Omental fat pad (tissue), 3 donors: ENCODE measurements at regions not wholly inside any gene's neighbourhood (a gene's known extent, or its start where the extent isn't known, plus 50 kb on each side); places are given as distances from the start of the nearest gene placed in this dataset.

ENCODE experiments used
- ATAC-seq: fragments of 150-250 bp; one replicate; pipeline ENCODE4 v1.9.1; 2016; ENCODE audit warnings: mild to moderate bottlenecking, moderate library complexity; ENCODE audit not compliant: low FRiP score
- DNase-seq: peaks from one replicate; pipeline ENCODE4 v3.0.0-alpha.2; 2019; ENCODE audit warnings: low spot score
- TF ChIP-seq, protein P1 (sequence below), 3 donors: fragments of 450-650 bp; IDR thresholded peaks; one replicate each; pipeline ENCODE4 v1.5.1; 2016 to 2017; ENCODE audit warnings: antibody characterized with exemption in 3 of 3, mild to moderate bottlenecking in 3 of 3, moderate library complexity in 2 of 3

DNA sequence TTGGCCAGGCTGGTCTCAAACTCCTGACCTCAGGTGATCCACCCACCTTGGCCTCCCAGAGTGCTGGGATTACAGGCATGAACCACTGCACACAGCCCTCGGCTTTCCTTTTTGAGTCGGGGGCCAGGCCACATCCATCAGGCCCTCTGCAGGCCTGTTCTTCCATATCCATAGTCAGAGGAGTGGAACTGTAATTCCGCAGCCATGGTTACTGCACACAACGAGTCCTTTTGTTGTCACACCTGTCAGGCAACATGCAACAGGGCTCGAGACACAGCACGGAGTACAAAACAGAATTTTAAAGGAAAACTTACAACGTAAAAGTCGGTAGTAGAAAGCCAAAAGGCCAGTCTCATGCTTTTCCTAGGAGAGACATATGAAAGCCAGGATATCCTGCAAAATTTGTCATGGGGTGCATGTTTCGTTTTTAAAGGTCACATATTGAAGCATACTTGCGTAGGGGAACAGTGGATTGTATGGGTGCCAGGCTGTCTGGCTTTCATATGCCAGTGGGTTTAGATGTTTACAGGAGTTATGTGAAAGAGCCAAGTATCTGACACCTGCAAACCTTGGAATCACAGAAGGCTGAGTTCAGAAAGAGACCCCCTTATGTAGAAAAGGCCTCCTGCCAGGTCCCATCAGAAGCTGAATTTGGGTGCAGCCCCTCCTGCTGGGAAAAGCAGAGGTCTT lies 63.2 kb upstream of the LPP start:
- TF ChIP-seq, protein P1, sequence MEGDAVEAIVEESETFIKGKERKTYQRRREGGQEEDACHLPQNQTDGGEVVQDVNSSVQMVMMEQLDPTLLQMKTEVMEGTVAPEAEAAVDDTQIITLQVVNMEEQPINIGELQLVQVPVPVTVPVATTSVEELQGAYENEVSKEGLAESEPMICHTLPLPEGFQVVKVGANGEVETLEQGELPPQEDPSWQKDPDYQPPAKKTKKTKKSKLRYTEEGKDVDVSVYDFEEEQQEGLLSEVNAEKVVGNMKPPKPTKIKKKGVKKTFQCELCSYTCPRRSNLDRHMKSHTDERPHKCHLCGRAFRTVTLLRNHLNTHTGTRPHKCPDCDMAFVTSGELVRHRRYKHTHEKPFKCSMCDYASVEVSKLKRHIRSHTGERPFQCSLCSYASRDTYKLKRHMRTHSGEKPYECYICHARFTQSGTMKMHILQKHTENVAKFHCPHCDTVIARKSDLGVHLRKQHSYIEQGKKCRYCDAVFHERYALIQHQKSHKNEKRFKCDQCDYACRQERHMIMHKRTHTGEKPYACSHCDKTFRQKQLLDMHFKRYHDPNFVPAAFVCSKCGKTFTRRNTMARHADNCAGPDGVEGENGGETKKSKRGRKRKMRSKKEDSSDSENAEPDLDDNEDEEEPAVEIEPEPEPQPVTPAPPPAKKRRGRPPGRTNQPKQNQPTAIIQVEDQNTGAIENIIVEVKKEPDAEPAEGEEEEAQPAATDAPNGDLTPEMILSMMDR (IDR thresholded peaks at IDR 0.05) = no peak
- no peak for DNase-seq
- no peak for ATAC-seq

DNA sequence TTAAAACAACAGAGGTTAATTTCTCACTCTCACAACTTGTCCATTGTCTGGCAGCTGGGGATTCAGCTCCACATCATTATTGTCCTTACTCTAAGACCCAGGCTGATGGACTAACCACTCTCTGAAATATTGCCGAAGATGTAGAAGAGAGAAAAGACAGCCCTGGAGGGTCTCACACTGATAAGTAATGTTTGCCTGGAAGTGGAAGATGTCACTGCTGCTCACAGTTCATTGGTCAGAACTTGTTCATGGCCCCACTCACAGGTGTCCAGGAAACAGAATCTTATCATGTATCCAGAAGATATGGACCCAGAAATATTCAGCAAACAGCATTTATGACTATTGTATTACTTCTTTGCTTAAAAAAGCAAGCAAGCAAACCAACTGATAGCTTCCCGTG lies 62.2 kb upstream of the LPP start:
- DNase-seq (no peak), ATAC-seq (no peak)
- TF ChIP-seq, protein P1 (IDR thresholded peaks at IDR 0.05) = no peak

DNA sequence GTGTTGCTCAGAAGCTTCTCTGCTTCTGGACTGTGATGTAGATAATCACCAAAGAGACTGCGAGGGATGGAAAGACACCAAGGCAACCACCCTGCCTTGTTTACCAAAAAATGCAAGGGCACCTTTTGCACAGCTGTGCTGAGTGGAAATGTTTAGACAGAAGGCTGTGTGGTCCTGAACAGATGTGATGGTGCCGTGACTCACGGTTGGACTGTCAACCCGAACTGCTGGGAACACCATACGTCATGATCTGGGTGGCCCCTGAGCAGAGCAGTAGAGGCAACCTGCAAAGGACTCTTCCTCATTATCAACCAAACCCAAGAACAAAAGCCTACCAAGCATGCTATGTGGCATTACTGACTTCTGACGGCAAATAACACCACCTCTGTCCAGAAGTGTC lies 61.3 kb upstream of the LPP start:
- TF ChIP-seq, protein P1 (IDR thresholded peaks at IDR 0.05) = no peak
- no peak for ATAC-seq

DNA sequence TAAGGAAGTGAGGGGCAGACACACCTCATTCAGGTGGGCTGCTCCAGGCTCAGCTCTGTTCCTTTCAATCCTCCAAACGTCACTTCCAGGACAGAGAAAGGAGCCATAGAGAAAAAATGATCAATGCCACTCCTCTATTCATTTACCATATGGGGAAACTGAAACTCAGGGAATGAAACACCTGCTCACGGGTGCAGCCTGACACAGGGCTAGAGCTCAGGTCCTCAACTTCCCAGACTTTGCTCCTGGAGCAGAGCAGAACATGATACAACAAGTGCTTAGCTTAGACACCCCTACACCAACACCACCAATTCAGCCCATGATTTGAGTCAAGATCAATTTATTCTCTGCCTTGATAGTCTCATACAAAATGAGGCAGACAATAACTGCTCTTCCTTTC lies 58.5 kb upstream of the LPP start:
- TF ChIP-seq, protein P1 (IDR thresholded peaks at IDR 0.05) = no peak
- ATAC-seq = no peak
- DNase-seq = no peak

More for the DNA sequence above, 61.3 kb upstream of the LPP start:
- DNase-seq = no peak

DNA sequence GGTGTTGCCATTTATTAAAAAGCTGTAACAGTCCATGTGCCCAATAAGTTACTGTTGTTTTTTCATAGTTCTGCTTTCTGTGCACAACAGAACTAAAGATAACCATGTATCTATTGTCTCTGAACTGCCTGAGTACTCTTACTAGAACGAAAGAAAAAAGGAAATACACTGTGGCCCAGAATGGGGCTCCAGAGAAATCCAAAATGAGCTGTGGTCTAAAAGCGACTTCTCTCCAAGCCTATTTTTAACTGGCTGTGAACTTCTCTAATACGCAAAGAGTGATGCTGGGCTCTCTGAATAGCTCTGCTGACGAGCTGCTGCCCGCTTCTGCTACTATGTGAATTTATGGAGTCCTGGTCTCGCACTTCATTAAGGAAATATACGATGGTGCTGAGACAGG lies 56.2 kb upstream of the LPP start:
- DNase-seq = no peak
- TF ChIP-seq, protein P1 (IDR thresholded peaks at IDR 0.05) = no peak
- ATAC-seq = no peak

DNA sequence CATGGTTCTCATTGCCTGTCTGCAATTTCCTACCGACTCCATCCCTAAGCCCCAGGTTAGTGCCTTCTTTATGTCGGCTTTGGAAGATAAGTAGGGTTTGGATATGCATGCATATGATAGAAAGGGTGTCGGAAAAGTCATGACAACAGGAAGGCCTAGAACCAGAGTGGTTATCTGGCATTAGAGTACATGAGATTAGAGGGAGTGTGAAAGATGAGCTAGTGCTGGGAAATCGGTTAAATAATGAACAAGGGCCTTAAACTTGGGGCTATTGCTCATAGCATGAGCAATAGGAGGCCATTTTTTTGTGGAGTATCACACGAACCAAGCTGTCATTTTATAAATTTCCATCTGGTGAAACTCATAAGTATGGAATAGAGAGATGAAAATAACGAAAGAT lies 54.0 kb upstream of the LPP start:
- TF ChIP-seq, protein P1 (IDR thresholded peaks at IDR 0.05) = no peak
- no peak for ATAC-seq
- no peak for DNase-seq

DNA sequence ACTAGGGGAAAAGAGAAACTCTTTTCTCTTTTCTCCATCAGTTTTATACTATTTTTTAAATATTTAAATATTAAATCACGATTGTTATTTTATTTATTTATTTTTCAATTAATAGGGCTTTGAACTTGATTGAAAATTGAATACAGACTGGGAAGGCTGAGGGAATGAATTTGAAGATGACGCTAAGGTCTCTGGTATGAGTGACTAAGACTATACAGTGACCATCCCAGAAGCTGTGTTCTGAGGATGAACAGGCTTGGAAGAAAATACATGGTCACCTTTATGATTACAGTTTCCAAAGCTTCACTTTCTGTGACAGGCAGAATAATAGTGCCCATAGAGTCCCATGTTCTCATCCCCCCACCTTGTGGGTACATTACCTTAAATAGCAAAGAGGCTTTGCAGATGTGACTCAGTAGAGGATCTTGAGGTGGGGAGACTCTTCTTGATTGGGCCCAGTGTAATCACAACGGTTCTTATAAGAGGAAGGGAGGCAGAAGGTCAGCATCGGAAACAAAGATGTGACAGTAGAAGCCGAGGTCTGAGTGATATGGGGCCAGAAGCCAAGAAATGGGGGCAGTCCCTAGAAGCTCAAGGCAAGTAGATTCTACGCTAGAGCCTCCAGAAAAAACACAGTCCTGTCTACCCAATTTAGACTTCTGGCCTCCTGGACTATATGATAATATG lies 51.0 kb upstream of the LPP start:
- ATAC-seq (no peak), DNase-seq (no peak)
- TF ChIP-seq, protein P1 (IDR thresholded peaks at IDR 0.05) = no peak
